GM12873 (cell line): ENCODE measurements at regions not wholly inside any gene's neighbourhood (a gene's known extent, or its start where the extent isn't known, plus 50 kb on each side); places are given as distances from the start of the nearest gene placed in this dataset.

Experiments used
- TF ChIP-seq, protein P1 (sequence below): IDR thresholded peaks from 2 replicates; pipeline ENCODE4 v1.5.1; 2012; ENCODE audit warnings: low read depth, mild to moderate bottlenecking, moderate library complexity, low read length, control low read depth; ENCODE audit not compliant: insufficient read depth; ENCODE audit errors: missing control alignments

DNA sequence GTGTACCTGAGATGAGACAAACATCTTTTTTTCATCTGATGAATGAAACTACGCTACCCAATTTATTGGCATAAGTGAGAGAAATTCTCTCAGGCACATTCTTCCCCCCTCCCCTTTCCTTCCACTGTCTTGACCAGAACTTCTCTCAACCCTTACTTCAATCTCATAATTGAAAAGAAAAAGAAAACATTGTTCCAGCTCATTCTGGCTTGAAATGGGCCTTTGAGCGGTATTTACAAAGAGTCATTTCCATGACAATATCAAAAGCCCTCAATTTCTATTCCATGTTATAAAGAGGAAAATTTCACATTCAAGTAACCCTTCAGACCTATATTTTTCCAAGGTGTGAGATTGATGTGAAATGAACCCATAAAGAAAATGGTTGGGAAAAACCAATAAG is 145.9 kb downstream of the PCSK1 start:
- TF ChIP-seq, protein P1, sequence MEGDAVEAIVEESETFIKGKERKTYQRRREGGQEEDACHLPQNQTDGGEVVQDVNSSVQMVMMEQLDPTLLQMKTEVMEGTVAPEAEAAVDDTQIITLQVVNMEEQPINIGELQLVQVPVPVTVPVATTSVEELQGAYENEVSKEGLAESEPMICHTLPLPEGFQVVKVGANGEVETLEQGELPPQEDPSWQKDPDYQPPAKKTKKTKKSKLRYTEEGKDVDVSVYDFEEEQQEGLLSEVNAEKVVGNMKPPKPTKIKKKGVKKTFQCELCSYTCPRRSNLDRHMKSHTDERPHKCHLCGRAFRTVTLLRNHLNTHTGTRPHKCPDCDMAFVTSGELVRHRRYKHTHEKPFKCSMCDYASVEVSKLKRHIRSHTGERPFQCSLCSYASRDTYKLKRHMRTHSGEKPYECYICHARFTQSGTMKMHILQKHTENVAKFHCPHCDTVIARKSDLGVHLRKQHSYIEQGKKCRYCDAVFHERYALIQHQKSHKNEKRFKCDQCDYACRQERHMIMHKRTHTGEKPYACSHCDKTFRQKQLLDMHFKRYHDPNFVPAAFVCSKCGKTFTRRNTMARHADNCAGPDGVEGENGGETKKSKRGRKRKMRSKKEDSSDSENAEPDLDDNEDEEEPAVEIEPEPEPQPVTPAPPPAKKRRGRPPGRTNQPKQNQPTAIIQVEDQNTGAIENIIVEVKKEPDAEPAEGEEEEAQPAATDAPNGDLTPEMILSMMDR, result no peak

DNA sequence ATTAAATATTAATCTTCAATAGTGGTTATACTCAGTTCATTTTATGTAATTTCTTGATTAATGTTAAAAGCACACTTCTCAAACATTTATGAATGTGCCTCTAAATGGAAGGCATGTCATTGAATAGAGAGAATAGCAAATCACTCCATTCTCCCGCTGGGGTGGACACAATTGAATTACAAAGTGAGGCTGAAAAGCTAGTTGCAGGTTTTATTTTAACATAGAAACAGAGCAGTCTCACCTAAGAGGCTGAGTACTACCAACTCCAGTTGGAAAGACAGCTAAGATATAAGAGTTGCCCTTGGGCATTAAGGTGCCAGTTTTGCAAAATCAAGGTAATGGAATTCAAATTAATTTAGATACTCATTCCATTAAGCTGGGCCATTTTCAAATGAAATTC is 147.2 kb downstream of the PCSK1 start:
- TF ChIP-seq, protein P1, result no peak

DNA sequence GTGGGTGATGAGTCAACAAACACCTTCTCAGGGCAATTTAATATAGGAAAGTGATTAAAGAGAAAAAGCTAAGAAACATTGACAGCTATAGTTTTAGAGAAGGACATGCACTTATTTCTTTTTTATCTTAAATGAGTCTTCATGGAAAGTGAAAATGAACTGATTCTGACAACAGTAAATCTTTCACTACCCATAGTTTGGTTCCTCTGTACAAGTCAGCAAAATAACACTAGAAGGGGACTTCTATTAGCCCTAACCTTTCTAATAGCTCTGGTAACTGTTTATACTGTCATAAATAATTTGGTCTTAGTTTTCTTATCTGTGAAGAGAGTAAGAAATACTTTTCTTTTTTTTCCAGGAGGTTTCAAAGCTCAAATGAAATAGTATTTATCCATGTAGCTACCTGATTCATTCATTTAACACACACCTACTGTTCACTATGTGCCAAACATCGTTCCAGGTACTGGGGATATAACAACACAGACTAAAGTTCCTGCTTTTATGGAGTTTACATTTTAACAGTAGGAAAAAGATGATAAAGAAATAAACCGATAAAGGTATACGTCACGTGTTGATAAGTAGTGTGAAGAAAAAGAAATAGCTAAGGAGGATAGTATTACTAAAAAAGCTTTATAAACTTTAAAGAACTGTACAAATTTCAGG is 148.2 kb downstream of the PCSK1 start:
- TF ChIP-seq, protein P1, result no peak

DNA sequence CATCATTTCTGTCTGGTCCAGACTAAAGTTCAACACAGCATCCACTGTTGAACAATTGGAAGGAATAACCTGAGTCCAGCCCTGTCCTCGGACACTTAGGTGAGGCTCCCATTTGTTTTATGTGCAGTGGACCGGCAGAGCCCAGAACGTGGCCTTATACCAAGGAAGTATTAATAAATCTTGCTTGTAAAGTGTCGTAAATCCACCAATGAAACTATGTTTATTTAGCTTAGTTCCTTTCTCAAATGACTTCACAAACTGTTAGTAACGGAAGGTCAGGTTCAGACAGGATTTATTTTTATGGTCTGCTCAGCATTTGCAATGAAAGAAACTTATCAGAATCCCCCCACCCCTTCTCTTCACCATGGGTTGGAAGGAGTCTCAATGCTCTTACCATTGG is 149.5 kb downstream of the PCSK1 start:
- TF ChIP-seq, protein P1, result no peak

DNA sequence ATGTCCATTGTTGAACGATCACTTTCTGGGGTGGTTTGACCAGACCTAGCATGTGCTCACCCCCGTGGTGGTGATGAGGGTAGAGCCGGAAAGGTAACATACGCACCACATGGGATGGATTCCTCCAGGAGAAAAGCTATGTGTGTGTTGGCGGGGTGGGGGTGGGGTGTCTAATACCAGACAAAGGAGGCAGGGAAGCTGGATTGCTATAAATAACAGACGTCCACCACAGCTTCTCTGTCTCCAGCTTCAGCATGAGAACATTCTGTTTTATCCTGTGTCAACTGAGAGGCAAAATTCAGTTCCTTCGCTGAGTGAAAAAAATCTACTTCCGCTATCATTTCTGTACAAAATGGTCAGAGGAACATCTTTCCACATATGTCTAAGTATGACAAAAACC is 151.0 kb downstream of the PCSK1 start:
- TF ChIP-seq, protein P1, result no peak

DNA sequence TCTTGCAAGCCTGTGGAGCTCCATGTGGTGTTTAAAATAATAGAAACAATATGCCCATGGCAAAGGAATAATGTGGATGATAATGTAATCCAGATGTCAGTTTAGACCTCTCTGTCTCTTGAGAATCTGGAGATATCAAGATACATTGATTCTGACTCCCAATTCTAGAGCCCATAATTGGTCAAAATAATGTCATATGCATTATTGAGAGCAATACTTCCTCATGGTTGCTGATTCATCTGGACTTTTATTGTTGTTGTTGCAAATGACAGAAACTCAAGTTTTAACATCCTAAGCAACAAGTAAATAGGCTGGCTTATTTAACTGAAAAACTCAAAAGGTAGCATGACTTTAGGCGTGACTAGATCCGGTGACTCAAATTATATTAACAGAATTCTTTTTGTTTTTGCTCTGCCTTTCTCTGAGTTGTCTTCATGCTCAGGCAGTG is 152.1 kb downstream of the PCSK1 start:
- TF ChIP-seq, protein P1, result no peak

DNA sequence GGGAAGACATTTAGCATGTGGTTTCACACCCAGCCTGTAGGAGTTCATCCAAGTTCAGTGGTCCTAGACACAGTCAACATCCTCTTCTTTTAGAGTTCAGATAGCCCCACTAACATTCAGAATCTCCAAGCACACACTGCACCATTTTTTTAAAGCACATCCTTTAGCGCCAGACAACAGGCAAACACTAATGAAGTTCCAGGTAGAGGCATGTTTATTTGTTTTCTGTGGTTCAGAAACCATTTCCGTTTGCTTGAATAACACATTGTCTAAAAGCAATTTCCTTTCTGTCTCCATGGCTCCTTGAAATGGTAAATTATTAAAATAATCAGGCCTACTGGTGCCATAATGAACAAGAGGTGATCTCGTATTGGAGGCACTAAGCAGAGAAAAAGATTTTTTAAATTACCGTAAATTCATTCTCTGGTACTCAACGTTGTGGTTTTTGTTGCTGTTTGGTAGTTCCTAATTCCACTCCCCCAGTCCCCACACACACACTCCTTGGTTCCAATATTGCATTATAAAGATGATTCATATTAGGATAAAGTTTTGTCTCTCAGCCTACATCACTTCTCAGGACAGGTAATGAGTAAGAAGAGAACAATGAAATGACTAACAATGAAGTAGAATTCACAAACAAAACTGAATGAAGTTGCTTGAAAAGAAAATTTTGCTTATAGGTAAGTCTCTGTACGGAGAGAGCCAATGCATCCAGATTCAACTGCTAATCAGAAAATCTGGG is 153.1 kb downstream of the PCSK1 start:
- TF ChIP-seq, protein P1, result no peak
